Fibroblast of skin of abdomen (primary cell): ENCODE measurements at regions not wholly inside any gene's neighbourhood (a gene's known extent, or its start where the extent isn't known, plus 50 kb on each side); places are given as distances from the start of the nearest gene placed in this dataset.

Experiments used
- DNase-seq: peaks from one replicate; pipeline ENCODE4 v3.0.0-alpha.2; 2013

DNA sequence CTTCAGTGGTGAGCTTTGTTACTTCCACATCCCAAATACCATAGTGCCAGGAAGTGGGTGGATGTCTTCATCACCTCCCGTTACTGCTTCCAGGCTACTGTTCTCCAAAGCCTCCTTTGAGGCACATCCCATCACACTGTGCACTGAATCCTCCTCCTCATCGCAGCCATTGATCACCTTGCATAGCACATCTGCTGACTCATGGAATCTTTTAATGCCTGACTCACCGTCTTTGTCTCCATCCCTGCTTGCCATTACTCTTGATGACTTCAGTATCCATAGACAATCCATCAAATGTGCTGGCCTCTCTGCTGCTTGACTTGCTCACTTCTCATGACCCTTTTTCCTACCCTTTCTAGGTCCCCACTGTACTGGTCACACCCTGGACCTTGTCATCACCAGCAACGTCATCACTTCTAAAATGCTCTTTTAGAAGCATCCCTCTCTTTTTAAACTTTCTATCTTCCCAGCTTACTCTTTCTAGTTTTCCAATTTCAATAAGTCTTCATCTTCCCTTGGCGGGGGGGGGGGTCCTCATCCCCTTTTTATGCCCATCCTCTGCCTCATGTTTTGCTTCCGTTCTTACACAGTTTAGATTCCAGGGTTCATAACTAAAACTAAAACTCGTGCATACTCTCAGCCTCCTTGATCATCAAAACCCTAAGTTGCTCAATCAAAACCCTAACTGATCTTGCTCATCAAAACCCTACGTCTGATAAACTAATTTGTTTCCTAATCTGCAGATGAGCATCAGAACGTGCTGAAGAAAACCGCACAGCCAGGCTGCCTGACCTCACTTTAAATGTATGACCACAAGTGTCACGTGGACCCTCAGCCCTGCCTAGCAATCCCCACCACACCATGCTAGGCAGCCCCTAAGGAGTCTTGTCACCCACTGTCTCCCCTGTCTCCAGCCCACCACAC lies 289.7 kb upstream of the ZFHX3 start:
- DNase-seq = no peak

DNA sequence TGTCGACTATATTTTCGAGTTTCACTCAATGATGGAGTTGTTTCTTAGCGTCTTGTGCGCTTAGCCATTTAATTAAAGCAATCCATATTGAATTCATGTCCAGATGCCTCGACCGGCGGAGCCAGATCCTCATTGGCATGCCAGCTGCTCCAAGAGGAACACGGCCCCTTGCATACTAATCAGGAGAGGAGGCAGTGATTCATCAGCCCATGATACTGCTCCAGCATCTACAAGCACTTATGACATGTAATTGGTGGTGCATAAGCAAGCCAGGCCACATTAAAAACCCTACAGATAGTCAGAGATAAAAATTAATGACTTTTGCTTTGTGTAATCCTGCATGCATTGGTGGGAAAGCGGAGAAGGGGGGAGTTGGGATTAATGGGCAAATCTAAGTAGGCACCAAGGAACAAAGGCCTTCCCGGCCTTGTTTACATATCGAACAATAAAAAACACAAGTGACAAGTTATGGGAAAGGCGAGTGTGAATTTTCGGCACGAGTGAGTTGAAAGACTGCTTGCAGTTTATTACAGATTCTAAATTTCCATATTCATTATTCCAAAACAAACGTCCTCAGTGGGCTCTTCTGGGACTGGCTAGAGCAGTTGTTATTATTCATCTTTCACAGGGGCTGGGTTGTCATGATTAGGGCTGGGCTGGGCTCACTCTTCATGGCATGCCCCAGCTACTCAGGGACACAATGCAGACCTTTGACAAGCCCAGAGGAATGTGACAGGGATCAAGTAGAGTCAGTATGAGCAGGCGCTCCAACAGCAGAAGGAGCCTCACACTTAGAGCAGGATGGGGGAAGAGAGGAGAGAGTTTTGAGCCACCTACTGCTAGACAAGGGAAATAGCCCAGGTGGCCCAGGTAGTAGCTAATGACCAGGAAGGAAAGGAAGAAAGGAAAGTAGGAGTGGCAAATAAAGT lies 281.7 kb upstream of the ZFHX3 start:
- no peak for DNase-seq

DNA sequence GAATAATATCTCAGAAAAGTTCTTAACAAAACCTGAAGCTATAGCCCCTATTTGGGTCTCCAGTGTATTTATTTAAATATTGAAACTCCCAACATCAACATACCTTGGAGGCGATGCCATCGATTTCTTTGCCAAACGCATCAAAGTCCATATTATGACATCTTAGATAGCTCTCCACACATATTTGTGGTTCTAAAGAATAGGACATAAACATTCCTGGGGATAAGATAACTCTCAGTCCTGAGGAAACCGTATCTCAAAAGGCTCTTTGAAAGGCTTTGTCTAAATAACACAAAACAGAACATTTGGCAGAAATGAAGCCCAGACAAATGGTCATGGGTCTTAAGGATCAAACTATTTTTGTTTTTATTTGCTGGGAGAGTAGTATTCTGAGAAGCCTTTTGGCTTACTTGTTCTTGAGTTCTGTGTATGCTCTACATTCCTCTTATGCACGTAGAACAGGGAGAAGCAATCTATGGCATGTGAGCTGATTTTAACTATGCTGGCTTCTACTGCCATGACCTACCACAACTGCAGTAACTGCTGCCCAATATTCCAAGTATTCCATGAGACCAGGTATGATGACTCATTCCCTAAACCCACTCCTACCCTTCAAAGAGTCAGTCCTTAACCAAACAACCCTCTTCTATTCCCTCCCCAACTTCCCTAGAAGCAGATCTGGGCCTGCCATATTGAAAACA lies 279.0 kb upstream of the ZFHX3 start:
- DNase-seq = peak; percentile 3

DNA sequence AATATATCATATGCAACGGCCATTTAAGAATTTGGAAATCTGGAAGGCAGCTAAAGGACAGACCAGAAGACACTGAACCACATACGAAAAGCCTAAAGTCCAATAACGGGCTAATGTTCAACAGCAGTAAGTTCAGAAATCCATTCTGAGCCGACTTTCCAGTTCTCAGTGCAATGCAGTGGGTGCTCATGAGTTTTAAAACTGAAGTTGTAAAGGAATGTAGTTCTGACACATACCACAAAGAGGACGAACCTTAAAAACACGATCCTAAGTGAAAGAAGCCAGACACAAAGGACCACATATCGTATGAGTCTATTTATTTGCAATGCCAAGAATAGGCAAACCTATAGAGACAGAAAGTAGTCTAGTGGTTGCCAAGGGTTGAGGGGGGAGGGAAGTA lies 278.3 kb upstream of the ZFHX3 start:
- no peak for DNase-seq

DNA sequence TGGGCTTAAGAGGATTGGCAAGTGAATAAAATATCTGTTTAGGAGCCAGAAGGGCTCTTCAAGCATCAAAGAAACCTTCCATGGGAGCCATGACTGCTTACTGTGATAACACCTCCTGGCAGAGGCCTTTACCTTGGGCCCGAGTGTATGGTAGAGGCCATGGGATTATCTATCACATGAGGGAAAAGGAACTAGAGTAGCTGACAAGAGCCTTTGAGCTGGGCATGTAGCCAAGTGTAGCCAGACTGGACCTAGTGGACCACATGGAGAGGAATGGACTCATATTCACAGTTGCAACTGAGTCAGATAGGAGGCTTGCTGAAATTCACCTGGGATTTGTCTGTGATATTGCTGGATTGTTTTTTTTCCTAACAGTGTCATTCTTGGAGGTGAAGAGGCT lies 276.0 kb upstream of the ZFHX3 start:
- DNase-seq = no peak

DNA sequence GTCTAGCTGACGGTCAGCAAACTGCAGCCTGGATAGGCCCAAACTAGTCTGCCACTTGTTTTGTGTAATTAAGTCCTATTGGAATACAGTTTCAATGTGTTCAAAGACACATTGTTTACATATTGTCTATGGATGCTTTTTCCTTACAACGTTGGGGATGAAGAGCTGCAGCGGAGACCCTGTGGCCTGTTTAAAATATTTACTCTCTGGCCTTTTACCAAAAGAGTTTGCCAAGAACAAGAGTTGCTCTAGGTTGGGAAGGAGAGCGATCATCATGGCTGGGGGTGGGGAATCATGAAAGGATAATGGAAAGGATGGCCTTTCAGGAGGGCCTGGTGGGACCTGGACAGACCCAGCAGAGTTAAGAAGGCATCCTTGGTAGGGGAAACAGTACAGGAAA lies 274.9 kb upstream of the ZFHX3 start:
- DNase-seq = no peak

DNA sequence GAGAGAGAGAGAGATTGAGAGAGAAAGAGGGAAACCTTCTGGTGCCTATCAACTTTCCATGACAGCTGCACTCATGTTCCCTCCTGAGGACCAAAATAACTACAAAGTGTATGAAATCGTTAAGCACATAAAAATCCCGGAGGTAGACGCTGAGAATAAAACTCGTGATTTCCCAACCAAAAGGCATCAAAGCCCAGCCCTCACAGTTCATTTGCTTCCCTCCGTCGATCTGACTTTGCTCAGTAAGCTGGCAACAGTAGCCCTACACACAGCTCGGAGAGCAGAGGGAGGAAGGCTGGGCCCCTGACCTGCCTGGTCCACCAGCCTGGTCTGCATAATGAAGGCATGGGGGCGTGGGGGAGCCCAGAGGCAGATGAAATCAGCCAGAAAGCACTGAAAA lies 273.9 kb upstream of the ZFHX3 start:
- no peak for DNase-seq

DNA sequence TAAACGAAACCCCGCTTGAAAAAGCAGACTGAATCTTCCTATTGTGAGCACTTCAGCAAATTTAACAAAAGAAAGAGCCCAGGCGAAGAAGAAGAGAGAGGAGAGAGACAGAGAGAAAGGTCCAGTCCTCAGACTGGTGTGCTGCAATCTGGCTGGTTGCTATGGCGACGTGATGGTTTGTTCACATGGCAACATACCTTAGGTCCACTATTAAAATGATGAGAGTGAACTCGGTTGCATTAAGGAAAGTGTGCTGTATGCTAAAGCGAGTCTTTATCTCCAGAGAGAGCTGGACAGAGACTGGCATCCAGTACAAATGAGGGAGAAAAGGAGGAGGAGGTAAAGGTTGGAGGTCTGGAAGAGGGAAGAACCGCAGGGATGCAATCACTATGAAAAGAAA lies 271.8 kb upstream of the ZFHX3 start:
- DNase-seq = no peak

DNA sequence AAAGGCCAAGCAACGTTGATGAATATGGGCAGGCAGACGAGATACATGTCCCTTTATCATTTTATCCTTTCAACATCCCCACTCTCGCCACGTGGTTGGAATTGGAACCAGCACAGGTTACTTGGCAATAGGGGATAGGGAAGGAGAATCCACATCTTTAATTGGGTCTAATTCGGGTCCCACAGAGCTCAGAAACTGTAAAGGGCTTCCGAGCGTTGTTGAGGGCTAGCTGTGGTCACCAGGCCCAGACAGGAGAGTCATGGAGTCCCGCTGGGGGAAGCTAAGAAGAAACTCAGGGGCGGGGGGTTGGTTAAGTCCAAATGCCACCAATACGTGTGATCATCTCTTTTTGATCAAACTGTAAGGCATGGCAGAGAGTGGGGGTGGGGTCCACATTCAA lies 271.3 kb upstream of the ZFHX3 start:
- DNase-seq = no peak

DNA sequence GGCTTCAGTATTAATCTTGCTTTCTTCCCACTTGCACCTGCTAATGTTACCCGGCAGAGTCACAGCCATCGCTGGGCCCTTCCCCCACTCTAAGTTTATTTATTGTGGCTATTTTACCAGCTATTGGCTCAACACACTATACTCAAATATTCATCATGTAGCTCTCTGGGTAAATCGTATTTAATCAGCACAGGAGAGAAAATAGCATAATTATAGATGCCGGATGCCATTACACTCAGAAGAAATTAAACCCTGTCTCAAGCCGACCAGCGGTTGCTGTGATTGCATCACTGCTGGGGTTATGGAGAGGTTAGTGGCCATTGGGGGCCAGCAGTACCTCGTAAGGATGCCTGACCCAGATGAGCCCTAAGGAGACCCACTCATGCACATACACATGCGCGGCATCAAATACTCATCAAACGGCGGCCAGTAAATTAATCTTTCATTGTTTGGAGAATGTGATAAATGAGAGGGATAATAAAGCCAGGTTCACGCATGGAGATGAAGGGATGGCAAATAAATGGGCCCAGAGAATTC lies 269.5 kb upstream of the ZFHX3 start:
- DNase-seq = no peak

DNA sequence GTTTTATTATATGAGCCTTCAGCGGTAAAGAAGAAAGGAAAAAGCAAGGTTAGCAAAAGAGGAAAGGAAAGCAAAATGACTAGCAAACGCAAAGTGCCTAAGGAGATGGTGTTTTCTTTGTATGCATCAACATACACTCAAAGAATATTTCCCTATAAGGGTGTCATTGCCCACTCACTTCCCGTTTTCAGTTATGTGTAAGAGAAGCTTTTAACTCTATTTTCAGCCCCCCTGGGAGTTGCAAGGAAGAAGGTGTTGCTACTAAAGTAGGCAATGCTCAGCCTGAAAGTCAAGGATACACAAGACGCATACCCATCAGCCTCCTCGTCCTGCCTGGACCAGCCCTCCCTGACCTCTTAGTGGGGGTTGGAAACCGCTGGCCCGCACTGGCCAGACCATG lies 267.7 kb upstream of the ZFHX3 start:
- DNase-seq = no peak

DNA sequence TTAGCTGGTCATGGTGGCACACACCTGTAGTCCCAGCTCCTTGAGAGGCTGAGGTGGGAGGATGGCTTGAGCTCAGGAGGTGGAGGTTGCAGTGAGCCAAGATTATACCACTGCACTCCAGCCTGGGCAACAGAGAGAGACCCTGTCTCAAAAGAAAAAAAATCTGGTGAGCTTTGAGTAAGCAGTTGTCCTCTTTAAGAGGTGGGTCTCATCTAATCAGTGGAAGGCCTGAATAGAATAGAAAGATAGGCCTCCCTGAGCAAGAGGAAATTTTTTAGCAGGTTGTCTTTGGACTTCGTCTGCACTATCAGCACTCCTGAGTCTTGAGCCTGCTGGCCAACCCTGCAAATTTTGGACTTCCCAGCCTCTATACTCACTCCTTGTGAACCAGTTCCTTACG lies 266.0 kb upstream of the ZFHX3 start:
- no peak for DNase-seq

DNA sequence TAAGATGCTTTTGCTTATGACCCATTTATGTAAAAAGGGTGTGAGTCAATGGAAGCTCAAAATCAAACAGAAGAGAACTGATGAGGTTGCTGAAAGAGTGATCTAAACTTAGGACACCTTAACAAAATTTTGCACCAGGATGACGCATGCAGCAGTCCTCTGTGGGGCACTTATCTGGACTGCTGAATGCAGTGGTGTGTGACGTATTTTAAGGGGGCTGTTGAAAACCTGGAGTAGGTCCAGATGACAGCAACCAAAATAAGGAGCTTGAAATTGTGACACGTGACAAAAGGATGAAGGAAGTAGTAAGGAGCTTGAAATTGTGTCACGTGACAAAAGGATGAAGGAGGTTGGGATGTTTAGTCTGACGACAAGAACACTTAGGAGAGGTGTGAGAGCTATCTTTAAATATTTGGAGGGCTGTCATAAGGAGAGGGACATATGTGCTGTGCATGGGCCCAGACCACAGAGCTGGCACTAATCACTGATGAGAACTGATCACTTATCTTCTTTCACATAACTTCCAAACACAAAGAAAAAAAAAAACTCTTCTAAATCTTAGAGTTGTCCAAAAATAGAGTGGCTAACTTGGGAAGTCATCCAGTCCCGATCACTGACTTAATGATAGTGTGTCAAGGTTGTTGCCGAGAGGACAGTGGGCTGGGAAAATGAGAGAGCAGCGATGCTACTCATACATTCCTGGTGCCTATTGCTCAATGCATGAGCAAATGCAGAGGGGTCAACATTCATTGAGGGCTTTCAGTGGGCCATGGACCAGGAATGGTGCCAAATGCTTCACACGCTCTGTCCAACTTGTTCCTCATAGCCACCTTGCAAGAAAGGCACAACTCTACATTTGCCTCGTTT lies 264.2 kb upstream of the ZFHX3 start:
- no peak for DNase-seq

DNA sequence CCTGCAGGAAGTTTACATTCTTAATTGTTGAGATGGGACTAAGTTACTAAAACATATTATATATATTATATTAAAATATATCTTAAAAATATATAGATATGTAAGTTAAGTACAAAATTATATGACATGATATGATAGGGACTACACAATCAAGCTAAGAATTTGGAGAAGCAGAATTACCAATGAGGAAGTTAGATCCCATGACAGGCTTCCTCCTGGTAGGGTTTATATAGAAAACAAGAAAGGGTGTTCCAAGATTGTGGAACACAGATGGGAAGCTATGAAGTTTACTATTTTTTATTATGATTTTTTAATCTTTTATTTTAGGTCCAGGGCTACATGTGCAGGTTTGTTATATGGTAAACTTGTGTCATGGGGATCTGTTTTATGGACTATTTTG lies 260.8 kb upstream of the ZFHX3 start:
- DNase-seq = no peak

DNA sequence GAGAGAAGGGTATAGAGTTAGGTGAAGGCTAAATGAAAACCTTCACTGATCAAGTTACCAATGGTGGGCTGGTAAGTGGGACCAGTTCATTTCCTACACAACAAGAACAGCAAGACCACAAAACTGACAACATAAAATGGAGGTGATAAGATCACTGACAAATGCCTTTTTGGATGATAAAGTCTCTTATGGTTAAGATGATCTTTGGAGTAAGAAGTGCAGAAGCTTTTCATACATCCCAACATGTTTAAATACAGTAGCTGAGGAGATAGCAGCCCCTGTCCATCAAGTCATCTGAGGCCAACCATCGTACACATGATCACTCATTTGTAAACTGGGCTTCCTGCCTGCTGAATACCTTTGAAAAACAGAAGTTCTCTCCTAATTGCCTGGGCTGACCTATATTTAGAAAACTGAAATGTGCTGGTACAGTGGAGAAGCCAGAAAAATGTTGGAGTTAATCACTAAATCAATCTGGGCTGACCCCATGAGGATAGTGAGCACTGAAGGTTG lies 259.0 kb upstream of the ZFHX3 start:
- DNase-seq = no peak

DNA sequence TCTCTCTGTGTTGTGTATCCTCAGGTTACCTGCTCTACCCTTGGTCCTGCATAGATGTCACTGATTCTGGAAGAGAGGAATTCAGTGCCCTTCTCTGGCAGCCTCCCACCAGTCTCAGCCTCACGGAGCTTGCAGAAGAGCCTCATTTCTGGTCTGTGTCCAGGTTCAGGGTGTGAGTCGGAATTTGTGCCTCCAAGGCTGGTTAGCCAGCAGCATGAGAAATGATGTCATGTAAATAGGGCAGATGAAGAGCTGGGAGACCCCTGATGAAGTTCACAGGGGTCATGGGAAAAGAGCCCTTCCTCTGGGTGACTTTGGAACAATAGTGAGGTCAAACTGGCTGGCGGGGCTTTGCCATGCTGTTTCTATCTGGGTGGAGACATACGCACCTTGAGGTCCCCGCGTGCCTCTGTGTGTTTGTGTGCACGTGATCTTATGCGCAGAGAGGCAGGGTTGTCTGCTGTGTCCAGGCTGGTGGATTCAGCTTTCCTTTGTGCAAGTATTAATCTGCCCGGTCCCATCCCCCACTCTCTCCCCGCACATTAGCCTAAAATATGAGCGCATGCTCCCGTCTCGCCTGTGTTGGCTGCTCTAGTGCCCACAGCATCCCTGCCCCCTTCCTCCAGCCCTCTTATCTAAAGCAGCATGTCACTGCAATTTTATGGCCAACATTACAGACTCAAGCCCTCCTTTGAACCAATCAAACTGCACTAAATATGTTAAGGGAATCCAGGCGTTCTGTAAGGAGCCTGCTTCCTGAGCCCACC lies 256.3 kb upstream of the ZFHX3 start:
- no peak for DNase-seq

DNA sequence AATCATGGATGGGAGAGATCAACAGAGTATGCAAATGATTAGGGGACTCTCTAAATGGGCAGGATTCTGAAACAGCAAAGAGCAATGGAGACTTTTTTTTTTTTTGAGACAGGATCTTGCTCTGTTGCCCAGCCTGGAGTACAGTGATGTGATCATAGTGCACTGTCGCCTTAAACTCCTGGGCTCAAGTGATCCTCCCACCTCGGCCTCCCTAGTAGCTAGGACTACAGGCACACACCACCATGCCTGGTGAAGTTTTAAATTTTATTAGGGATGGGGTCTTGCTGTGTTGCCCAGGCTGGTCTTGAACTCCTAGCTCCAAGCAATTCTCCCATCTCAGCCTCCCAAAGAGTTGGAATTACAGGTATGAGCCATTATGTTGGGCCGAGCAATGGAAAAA lies 255.0 kb upstream of the ZFHX3 start:
- DNase-seq = no peak

DNA sequence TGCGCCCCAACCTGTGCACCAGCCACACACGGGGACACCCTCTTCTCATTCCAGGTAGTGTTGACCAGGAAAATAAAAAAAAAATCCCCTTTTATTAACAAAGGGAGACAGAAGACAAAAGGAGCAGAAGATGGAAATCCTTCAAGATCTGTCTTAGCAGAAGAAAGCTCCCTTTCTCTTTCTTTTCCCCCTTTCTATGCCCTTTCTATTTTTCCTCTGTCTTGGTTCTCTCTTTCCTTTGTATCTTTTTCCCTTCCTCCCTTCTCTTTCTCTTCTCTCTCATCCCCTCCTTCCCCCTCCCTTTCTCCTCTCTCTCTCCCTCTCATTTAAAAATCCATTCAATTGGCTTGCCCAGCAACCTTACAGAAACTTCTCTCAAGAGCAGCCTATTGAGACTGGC lies 254.1 kb upstream of the ZFHX3 start:
- DNase-seq = no peak

DNA sequence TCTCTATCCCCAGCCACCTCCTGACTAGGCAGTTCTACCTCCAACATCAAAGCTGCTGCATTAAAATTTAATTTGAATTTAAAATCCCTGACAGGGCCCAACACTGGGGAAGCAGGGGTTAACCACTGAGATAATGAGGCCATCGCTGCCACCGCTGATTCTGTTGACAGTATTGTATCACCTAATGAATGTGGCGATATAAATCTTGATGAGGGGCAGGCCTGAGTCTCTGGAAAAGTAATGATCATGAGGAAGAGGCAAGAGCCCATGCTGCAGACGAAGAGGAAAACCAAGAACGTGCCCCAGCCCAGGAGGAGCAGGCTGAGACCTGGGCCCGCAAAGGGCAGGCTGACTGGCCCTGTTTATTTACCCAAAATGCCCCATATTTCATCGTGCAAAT lies 251.4 kb upstream of the ZFHX3 start:
- DNase-seq = no peak

DNA sequence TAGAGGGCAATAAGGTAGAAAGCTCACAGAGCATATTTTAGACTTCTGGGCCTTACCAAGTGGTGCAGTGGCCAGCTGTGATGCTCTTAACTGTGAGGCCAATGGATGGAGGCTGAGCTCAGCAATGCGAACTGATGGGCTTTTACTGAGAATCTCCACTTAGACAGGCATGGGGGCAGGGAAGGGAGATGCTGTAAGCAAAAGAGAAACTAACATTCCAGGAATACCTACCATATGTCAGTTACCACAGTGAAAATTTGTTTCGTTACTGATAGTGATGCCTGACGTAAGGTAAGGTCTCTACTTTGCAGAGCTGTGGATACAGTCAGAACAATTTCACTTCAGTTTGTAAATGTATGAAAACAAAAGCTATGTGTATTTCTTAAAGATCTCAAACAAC lies 250.6 kb upstream of the ZFHX3 start:
- peak; percentile 65 for DNase-seq

DNA sequence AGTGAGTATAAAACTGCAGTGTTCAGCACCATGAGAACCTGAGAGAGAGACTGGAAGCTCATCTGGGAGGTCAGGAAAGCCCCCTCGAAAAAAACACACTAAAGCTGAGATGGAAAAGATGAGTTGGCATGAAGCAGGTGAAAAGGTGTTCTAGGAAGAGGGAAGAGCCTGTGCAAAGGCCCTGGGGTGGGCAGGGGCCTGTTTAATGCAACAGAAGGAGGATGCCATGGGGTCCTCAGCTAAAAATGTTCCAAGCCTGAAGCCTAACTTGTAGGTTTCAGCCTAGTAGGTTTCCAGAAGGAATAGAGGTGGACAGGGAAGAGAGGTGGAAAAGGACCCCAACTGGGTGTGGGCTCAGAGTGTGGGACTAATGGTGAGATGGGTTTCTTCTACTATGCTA lies 242.3 kb upstream of the ZFHX3 start:
- no peak for DNase-seq
